ENCODE measurements at regions not wholly inside any gene's neighbourhood (a gene's known extent, or its start where the extent isn't known, plus 50 kb on each side); places are given as distances from the start of the nearest gene placed in this dataset.

DNA sequence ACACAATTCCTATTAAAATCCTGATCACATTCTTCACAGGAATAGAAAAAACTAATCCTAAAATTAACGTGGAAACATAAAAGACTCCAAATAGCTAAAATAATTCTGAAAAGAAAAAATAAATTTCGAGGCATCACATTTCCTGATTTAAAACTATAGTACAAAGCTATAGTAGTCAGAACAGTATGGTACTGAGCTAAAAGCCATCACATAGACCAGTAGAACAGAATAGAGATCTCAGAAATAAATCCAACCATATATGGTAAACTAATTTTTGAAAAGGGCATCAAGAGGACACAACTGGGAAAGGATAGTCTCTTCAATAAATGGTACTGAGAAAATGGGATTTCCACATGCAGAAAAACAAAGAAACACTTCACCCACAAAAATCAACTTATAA is 125.2 kb upstream of the DAAM1 start:
- FAIRE-seq, result no peak
- no peak for TF ChIP-seq TAF1 (IDR thresholded peaks at IDR 0.05; ENCODE audit: borderline replicate concordance, low read depth, low read length)
- no peak for TF ChIP-seq POLR2A (IDR thresholded peaks at IDR 0.05; ENCODE audit: low read depth, low read length)
- TF ChIP-seq POLR2AphosphoS5 (IDR thresholded peaks at IDR 0.05; ENCODE audit: low read depth, low read length), result no peak
- no peak for DNase-seq (ENCODE audit: insufficient read length)

DNA sequence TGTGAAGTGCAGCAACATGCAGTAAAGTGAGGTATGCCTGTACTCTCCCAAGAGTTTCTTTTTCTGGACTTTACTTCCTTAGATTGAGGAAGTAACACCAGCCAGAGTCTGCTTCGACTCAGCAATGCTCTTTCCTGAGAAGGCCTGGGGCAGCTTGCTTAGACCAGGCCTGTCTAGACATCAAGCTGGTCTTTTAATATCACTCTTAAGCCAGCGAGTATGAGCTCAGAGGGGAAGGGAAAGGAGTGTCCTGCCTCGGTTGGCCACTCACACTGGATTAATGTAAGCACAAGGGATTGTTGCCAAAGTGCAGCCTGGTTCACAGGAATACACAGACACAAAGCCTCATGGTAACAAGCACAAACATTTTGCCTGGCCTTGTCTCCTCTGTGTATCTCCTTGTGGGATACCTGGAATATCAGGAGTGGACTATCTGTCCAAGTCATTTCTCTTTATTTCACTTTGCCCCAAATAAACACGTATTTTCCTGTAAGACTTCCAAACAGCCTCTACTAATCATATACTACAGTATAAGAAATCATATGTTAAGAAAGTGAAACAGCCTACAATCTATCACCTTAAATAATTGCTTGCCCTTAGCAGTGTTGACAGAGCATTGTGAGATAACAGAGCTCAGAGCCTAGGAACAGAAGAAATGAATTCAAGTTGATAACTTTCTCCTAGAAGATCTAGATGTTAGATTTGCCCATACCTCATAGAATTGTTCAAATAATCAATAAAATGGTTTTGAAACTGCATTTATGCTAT is 121.2 kb upstream of the DAAM1 start:
- FAIRE-seq, result peak; percentile 17
- no peak for DNase-seq (ENCODE audit: insufficient read length)
- TF ChIP-seq POLR2A (IDR thresholded peaks at IDR 0.05; ENCODE audit: low read depth, low read length) (no peak), TAF1 (IDR thresholded peaks at IDR 0.05; ENCODE audit: borderline replicate concordance, low read depth, low read length) (no peak), POLR2AphosphoS5 (IDR thresholded peaks at IDR 0.05; ENCODE audit: low read depth, low read length) (no peak)

DNA sequence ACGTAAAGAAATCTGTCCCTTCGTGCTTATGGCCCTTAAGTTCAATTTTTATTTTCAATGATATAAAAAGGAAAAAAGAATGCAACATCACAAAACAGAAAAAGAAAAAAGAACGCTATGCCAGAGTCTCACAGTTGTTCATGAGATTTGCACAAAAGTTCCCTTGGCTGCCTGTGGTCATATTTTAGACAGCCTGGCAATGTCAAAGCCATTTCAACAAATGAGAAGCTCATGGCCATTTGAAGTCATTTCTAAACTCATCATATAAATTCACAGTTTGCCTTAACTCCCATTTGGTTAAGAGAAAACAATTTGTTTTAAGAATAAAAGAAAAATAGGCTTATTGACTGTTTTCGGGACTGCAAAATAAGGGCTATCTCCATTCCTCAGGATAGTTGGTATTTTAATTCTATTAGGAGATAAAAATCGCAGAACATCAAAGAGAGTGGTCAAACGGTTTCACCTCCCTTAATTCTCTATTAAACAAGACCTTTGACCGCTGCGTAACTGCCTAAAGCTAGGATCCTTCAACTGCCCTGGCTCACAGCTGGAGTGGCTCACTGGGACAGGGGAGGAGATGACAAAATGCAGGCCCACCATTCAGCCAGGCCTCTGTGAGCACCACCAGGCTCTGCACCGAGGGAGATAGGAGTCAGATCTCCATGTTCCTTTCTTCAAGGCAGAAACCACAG is 119.2 kb upstream of the DAAM1 start:
- no peak for FAIRE-seq
- DNase-seq (ENCODE audit: insufficient read length), result no peak
- TF ChIP-seq POLR2AphosphoS5 (IDR thresholded peaks at IDR 0.05; ENCODE audit: low read depth, low read length) (no peak), POLR2A (IDR thresholded peaks at IDR 0.05; ENCODE audit: low read depth, low read length) (no peak), TAF1 (IDR thresholded peaks at IDR 0.05; ENCODE audit: borderline replicate concordance, low read depth, low read length) (no peak)

DNA sequence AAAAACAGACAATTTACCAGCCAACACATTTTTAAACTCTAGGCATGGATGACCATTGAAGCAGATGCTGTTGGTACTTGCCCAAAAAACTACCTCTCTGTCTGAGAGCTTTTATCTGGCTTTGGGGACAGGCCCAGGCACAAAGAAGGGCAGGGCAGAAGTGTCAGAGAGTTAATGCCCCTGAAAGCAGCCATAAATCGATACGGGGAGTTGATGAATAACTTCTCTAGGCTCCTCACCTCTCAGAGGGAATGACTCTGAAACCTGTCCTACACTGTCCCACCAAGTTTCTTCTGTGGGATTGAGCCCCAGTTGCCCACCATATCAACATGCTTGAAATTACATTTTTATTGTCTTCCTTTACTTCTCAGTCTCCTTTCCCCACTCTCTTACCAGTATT is 113.0 kb upstream of the DAAM1 start:
- DNase-seq (ENCODE audit: insufficient read length) (no peak), FAIRE-seq (no peak)
- TF ChIP-seq TAF1 (IDR thresholded peaks at IDR 0.05; ENCODE audit: borderline replicate concordance, low read depth, low read length), result no peak
- TF ChIP-seq POLR2A (IDR thresholded peaks at IDR 0.05; ENCODE audit: low read depth, low read length), result no peak
- TF ChIP-seq POLR2AphosphoS5 (IDR thresholded peaks at IDR 0.05; ENCODE audit: low read depth, low read length), result no peak

DNA sequence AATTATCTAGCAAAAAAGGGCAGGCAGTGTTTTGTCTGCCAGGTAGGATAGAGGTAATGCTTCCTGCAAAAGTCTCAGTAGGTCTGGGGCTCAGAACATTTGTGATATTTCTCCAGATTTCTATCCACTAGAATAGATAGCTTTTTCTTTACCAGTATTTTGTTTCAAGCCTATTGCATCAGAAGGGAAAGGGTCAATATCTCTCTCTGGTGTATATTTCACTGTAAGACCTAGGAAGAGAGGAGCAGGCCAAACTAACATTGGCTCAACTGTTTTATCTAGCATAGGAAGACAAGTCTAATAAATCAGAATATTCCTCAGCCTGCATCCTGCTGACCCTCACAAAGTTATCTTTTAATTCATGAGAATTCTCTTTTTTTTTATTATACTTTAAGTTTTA is 106.7 kb upstream of the DAAM1 start:
- FAIRE-seq, result no peak

DNA sequence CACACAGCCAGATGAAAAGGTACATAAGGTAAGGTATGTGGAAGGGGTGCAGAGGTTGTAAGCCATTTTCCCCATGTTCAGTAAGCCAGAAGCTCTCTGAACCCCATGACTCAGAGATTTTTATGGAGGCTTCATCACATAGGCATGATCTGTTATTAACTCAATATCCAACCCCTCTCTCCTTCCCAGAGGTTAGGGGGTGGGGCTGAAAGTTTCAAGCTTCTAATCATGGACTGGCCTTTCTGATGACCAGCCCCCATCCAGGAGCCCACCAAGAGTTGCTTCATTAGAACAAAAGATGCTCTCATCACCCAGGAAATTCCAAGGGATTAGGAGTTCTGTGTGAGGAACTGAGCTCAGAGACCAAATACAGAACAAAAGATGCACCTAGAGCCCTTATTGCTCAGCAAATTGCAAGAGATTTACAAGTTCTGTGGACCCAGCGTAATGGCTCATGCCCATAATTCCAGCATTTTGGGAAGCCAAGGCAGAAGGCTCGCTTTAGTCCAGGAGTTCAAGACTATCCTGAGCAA is 103.2 kb upstream of the DAAM1 start:
- DNase-seq (ENCODE audit: insufficient read length) (no peak), FAIRE-seq (no peak)
- TF ChIP-seq POLR2A (IDR thresholded peaks at IDR 0.05; ENCODE audit: low read depth, low read length) (no peak), TAF1 (IDR thresholded peaks at IDR 0.05; ENCODE audit: borderline replicate concordance, low read depth, low read length) (no peak)

More for the DNA sequence above, 106.7 kb upstream of the DAAM1 start:
- no peak for DNase-seq (ENCODE audit: insufficient read length)
- no peak for TF ChIP-seq POLR2AphosphoS5 (IDR thresholded peaks at IDR 0.05; ENCODE audit: low read depth, low read length)
- TF ChIP-seq POLR2A (IDR thresholded peaks at IDR 0.05; ENCODE audit: low read depth, low read length), result no peak
- TF ChIP-seq TAF1 (IDR thresholded peaks at IDR 0.05; ENCODE audit: borderline replicate concordance, low read depth, low read length), result no peak

DNA sequence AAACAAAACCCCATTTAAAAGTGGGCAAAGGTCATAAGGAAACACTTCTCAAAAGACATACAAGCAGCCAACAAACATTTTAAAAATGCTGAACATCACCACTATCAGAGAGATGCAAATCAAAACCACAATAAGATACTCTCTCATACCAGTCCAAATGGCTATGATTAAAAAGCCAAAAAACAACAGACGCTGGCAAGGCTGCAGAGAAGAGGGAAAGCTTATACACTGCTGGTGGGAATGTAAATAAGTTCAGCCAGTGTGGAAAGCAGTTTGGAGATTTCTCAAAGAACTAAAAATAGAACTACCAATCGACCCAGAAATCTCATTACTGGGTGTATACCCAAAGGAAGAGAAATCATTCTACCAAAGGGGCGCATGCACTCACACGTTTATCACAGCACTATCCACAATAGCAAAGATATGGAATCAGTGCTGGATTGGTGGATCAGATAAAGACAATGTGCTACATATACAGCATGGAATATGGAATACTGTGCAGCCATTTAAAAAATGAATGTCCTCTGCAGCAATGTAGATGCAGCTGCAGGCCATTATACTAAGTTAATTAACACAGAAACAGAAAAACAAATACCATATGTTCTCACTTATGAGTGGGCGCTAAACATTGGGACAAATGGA is 102.1 kb upstream of the DAAM1 start:
- TF ChIP-seq POLR2AphosphoS5 (IDR thresholded peaks at IDR 0.05; ENCODE audit: low read depth, low read length) (no peak), TAF1 (IDR thresholded peaks at IDR 0.05; ENCODE audit: borderline replicate concordance, low read depth, low read length) (no peak), POLR2A (IDR thresholded peaks at IDR 0.05; ENCODE audit: low read depth, low read length) (no peak)
- DNase-seq (ENCODE audit: insufficient read length) (no peak), FAIRE-seq (no peak)

DNA sequence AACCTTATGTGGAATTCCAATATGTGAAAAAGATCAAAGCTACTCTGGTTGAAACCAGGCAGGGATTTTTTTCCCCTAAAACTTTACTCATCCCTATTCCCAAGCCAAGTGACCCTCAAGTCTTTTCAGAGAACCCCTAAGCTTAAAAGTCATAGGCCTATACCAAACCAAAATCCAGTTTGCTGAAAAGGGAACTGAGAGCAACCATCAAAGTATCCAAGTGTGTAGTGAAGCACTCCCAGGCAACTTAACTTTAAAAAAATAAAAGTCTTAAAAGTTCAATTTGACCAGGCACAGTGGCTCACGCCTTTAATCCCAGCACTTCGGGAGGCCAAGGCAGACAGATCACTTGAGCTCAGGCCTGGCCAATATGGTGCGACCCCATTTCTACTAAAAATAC is 101.2 kb upstream of the DAAM1 start:
- FAIRE-seq, result no peak
- DNase-seq (ENCODE audit: insufficient read length), result no peak
- TF ChIP-seq POLR2AphosphoS5 (IDR thresholded peaks at IDR 0.05; ENCODE audit: low read depth, low read length), result no peak
- no peak for TF ChIP-seq TAF1 (IDR thresholded peaks at IDR 0.05; ENCODE audit: borderline replicate concordance, low read depth, low read length)

DNA sequence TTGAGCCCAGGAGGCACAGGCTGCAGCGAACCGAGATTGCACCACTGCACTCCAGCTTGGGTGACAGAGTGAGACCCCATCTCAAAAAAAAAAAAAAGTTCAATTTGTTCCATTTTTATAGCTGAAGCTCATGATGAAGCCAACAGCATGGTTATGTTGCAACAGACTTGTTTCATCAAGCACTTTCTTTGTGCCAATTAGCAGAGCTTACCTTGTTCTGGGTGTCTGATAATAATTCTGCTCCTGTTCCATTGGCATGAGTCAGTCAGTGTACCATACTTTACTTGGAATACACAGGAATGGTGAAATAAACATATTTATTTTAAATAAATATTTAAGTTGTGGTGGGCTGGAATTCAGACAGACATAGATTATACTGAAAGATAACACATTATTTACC is 100.8 kb upstream of the DAAM1 start:
- DNase-seq (ENCODE audit: insufficient read length), result no peak
- FAIRE-seq, result no peak
- no peak for TF ChIP-seq POLR2A (IDR thresholded peaks at IDR 0.05; ENCODE audit: low read depth, low read length)
- TF ChIP-seq POLR2AphosphoS5 (IDR thresholded peaks at IDR 0.05; ENCODE audit: low read depth, low read length), result no peak
- TF ChIP-seq TAF1 (IDR thresholded peaks at IDR 0.05; ENCODE audit: borderline replicate concordance, low read depth, low read length), result no peak

DNA sequence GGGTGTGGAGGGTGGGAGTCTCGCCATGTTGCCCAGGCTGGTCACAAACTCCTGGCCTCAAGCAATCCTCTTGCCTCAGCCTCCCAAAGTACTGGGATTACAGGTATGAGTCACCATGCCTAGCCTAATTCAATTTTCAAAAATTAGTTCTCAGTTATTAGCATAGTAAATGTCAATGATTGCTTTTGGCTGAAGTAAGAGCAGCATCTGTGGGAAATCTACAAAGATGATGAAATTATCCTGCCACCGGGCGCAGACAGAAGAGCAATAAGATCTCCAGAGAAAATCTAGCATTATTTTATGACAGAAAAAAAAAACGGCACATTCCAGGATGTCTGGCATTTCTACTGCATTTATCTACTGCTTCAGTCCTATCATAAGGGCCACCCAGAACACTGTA is 97.9 kb upstream of the DAAM1 start:
- DNase-seq (ENCODE audit: insufficient read length) (no peak), FAIRE-seq (no peak)
- TF ChIP-seq POLR2AphosphoS5 (IDR thresholded peaks at IDR 0.05; ENCODE audit: low read depth, low read length) (no peak), TAF1 (IDR thresholded peaks at IDR 0.05; ENCODE audit: borderline replicate concordance, low read depth, low read length) (no peak), POLR2A (IDR thresholded peaks at IDR 0.05; ENCODE audit: low read depth, low read length) (no peak)

DNA sequence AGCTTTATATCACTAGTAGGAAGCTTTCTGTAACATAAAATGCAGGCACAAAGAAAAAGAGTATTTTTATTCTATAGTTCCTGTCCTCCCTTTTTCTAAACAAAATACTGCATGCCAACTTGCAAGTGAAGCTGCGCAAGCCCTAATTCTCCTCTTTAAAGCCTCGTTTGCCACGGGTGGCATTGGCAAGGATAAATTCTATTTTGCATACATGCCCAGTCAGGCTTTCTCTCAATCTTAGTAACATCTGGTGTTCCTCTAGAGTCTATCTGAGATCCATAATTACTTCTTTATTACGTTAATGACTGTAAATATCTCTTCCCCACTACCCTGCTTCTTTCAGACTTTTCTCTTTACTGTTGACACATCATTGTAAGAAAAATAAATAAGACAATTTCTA is 97.1 kb upstream of the DAAM1 start:
- FAIRE-seq (no peak), DNase-seq (ENCODE audit: insufficient read length) (no peak)
- TF ChIP-seq TAF1 (IDR thresholded peaks at IDR 0.05; ENCODE audit: borderline replicate concordance, low read depth, low read length) (no peak), POLR2AphosphoS5 (IDR thresholded peaks at IDR 0.05; ENCODE audit: low read depth, low read length) (no peak), POLR2A (IDR thresholded peaks at IDR 0.05; ENCODE audit: low read depth, low read length) (no peak)
